ENCODE measurements at regions not wholly inside any gene's neighbourhood (a gene's known extent, or its start where the extent isn't known, plus 50 kb on each side); places are given as distances from the start of the nearest gene placed in this dataset.

GRCh38 chr2:761384-761783, 84.2 kb upstream of the TMEM18 start:
- H3K4me1 ChIP-seq: no peaks in the 10 kb centered on the region
- no peak overlapping the region for H3K4me3 ChIP-seq (ENCODE audit: low read depth, low read length)
- H3K36me3 ChIP-seq: no peaks in the 10 kb centered on the region
- no peaks in the 10 kb centered on the region for H3K27me3 ChIP-seq
- no peak for TF ChIP-seq CTCF (IDR thresholded peaks at IDR 0.05; ENCODE audit: low read depth, low read length)
- DNase-seq: no peak
- H3K9me3 ChIP-seq: no peaks in the 10 kb centered on the region

DNA sequence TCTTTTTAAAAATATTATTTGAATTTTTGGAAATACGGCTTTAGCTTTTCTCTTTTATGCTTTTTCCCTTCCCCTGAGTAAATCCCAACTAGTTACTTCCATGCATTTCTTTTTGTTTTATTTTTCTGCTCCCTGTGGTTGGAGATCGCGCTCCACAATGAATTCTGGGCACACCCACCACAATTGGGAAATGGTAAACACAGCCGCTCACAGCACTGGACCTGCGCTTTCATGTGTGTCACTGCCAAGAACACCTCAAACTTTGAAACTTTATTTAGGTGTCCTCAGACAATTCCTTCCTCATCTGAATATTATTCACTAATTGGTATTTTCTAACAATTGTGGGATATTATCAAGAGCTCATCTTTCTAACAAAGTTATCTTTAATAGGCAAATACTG, 82.8 kb upstream of the TMEM18 start:
- no peak for DNase-seq
- Histone ChIP-seq H3K27me3 (no peaks in the 10 kb centered on the region), H3K36me3 (no peaks in the 10 kb centered on the region), H3K9me3 (no peaks in the 10 kb centered on the region), H3K4me3 (ENCODE audit: low read depth, low read length) (no peak overlapping the region), H3K4me1 (no peaks in the 10 kb centered on the region)
- no peak for TF ChIP-seq CTCF (IDR thresholded peaks at IDR 0.05; ENCODE audit: low read depth, low read length)

DNA sequence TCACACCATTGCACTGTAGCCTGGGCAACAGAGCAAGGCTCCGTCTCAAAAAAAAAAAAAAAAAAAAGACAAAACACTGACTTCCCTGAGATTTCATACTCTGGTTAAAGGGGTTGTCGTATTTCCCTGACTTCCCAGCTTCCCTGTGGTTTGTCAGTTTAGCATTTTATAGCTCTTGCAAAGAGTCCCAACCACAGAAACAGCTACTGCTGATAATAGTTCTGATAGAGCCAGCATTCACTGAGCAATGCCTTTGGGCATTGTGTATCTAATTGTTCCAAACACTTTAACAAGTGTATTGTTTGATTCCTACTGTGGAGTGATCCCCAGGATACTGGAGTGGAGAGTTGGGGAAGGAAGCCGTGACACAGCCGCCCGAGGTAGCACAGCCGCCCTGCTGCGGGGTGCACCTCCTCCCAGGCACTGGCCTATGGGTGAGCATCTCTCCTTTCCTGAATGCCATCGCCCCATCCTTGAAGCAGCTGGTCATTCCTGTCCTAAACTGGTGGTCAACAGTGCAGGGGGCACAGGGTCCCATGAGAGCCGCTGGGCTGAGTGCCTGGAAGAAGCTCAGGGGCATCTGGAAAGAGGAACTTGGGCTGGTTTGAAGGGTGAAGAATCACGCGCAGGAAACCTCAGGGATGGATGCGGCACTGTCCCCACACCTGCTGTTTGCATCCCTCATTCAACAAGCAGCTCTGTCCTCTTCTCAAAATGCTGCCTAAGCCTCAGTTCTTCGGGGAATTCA, 81.0 kb upstream of the TMEM18 start:
- no peak overlapping the region for H3K4me3 ChIP-seq (ENCODE audit: low read depth, low read length)
- no peak for TF ChIP-seq CTCF (IDR thresholded peaks at IDR 0.05; ENCODE audit: low read depth, low read length)
- no peaks in the 10 kb centered on the region for H3K4me1 ChIP-seq
- no peaks in the 10 kb centered on the region for H3K27me3 ChIP-seq
- no peaks in the 10 kb centered on the region for H3K36me3 ChIP-seq
- H3K9me3 ChIP-seq: no peaks in the 10 kb centered on the region
- DNase-seq: no peak

DNA sequence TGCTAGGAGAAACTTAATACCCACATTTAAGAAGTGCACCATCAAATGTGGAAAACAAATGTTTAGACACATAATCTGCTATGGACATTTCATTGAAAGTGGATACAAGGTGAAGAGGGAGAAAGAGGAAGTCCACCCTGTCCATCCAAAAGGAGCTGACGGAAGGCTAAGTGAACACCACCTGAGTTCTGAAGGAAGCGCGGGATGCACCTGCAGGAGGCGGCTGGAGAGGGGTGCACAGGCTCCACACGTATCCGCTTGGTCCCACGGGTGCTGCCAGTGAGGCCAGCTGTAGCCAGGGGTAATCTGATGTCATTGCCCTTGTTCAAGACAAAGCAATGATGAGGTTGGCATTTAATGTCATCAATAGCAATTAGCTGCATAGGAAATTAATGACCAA, 75.9 kb upstream of the TMEM18 start:
- Histone ChIP-seq H3K9me3 (no peaks in the 10 kb centered on the region), H3K27me3 (no peaks in the 10 kb centered on the region), H3K36me3 (no peaks in the 10 kb centered on the region), H3K4me1 (no peaks in the 10 kb centered on the region), H3K4me3 (ENCODE audit: low read depth, low read length) (no peak overlapping the region)
- TF ChIP-seq CTCF (IDR thresholded peaks at IDR 0.05; ENCODE audit: low read depth, low read length): no peak
- DNase-seq: no peak

- H3K27me3 ChIP-seq: no peaks in the 10 kb centered on the region
Observed at GRCh38 chr2:751474-751873, 74.3 kb upstream of the TMEM18 start.

More at GRCh38 chr2:751474-751873, 74.3 kb upstream of the TMEM18 start:
- TF ChIP-seq CTCF (IDR thresholded peaks at IDR 0.05; ENCODE audit: low read depth, low read length): no peak
- Histone ChIP-seq H3K36me3 (no peaks in the 10 kb centered on the region), H3K4me1 (no peaks in the 10 kb centered on the region), H3K9me3 (no peaks in the 10 kb centered on the region), H3K4me3 (ENCODE audit: low read depth, low read length) (no peak overlapping the region)
- no peak for DNase-seq

Measured in BE2C (cell line).